Stimulated activated CD4-positive, alpha-beta T cell treated with anti-CD3 and anti-CD28 coated beads, TNF-alpha, amount 100 ng/mL, for 48 hours (primary cell): ENCODE measurements at regions not wholly inside any gene's neighbourhood (a gene's known extent, or its start where the extent isn't known, plus 50 kb on each side); places are given as distances from the start of the nearest gene placed in this dataset.
A peak's percentile ranks its signal among the peaks of the same experiment; 100 is the strongest.
"Not testable (repeated sequence)": the region's sequence is repeated elsewhere in the genome, so short reads cannot be mapped to it uniquely, and the experiment has no call there.

Experiments used
- DNase-seq, 3 donors: peaks; one replicate each; pipeline ENCODE4 v3.0.0-alpha.2; 2020; ENCODE audit warnings: low read depth in 3 of 3

GRCh38 chr22:23437779-23438178 lies 142.3 kb downstream of the IGLL1 start:
- DNase-seq, result no peak

GRCh38 chr22:23437107-23437395 lies 143.0 kb downstream of the IGLL1 start:
- not testable (repeated sequence) for DNase-seq

- not testable (repeated sequence) for DNase-seq
Observed at GRCh38 chr22:23436354-23437106, 143.6 kb downstream of the IGLL1 start.

- DNase-seq, result not testable (repeated sequence)
Observed at GRCh38 chr22:23435186-23435585, 144.9 kb downstream of the IGLL1 start.

GRCh38 chr22:23434198-23434830 lies 145.8 kb downstream of the IGLL1 start:
- not testable (repeated sequence) for DNase-seq

- DNase-seq, result peak; percentile 8 to 29 (median 29)
Observed at GRCh38 chr22:23433127-23434005, 146.7 kb downstream of the IGLL1 start.

GRCh38 chr22:23432719-23433118 lies 147.4 kb downstream of the IGLL1 start:
- not testable (repeated sequence) for DNase-seq

GRCh38 chr22:23431337-23432072 lies 148.6 kb downstream of the IGLL1 start:
- no peak for DNase-seq

GRCh38 chr22:23424551-23425068 lies 155.5 kb downstream of the IGLL1 start:
- DNase-seq, result not testable (repeated sequence)

GRCh38 chr22:23424031-23424430 lies 156.1 kb downstream of the IGLL1 start:
- no peak for DNase-seq

GRCh38 chr22:23422281-23422680 lies 157.8 kb downstream of the IGLL1 start:
- not testable (repeated sequence) for DNase-seq

GRCh38 chr22:23421300-23421699 lies 158.8 kb downstream of the IGLL1 start:
- not testable (repeated sequence) for DNase-seq

GRCh38 chr22:23419931-23420330 lies 160.2 kb downstream of the IGLL1 start:
- no peak for DNase-seq

- no peak for DNase-seq
Observed at GRCh38 chr22:23419171-23419570, 160.9 kb downstream of the IGLL1 start.

- no peak for DNase-seq
Observed at GRCh38 chr22:23418159-23418788, 161.8 kb downstream of the IGLL1 start.

- DNase-seq, result not testable (repeated sequence)
Observed at GRCh38 chr22:23417327-23417726, 162.8 kb downstream of the IGLL1 start.

- DNase-seq, result not testable (repeated sequence)
Observed at GRCh38 chr22:23416169-23416690, 163.9 kb downstream of the IGLL1 start.

- no peak for DNase-seq
Observed at GRCh38 chr22:23415490-23415851, 164.6 kb downstream of the IGLL1 start.

- no peak for DNase-seq
Observed at GRCh38 chr22:23414727-23415489, 165.2 kb downstream of the IGLL1 start.

- DNase-seq, result no peak
Observed at GRCh38 chr22:23411739-23412138, 168.4 kb downstream of the IGLL1 start.
